ENCODE measurements at regions not wholly inside any gene's neighbourhood (a gene's known extent, or its start where the extent isn't known, plus 50 kb on each side); places are given as distances from the start of the nearest gene placed in this dataset.

GRCh38 chr7:27030393-27031050, 65.3 kb downstream of the HOXA1 start:
- TF ChIP-seq CTCF (IDR thresholded peaks at IDR 0.05), result no peak
- no peak for TF ChIP-seq POLR2A (IDR thresholded peaks at IDR 0.05)
- TF ChIP-seq POLR2AphosphoS5 (IDR thresholded peaks at IDR 0.05), result no peak

All from suprapubic skin (tissue), 4 donors.